HG02571 (cell line): ENCODE measurements at regions not wholly inside any gene's neighbourhood (a gene's known extent, or its start where the extent isn't known, plus 50 kb on each side); places are given as distances from the start of the nearest gene placed in this dataset.

Source experiments
- ATAC-seq: cut with Tn5 transposase; IDR thresholded peaks from one replicate; pipeline ENCODE4 v1.9.1; 2021; ENCODE audit warnings: mild to moderate bottlenecking, moderate library complexity; ENCODE audit not compliant: unreplicated experiment

DNA sequence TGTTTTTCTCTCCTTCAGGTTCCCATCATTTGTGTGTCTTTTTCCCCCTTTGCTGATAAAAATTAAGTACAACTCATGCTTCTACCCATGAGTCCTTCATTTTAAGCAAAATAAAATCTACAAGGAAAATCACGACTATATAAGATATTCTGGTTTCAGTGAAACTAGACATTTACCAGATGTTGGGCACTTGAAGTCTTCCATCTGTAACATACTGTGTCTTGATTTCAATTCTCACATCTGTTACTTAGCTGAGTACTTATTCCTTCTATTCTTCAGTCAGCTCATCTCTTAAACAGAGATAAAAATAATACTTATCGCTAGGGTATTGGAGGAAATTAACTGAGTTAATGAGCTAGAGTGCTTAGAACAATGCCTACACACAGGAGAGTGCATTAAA, 893.0 kb upstream of the SOX9 start:
- ATAC-seq, result no peak

DNA sequence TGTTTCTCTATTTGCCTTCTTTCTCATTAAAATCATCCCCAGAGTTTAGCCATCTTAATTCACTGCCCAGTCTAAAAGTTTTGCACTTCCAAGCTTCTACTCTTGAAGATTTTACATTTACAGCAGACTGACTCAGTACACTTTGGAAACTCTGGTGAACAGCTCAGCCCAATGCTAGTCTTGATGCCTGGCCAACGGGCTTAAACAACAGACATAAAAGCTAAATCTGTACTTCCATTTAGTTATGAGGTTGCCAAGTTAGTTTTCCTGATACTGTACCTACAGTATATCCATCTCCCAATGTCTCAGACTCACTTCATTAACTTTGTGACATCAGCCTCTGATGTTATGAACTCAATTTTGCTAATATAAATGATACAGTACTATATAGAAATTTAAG, 891.8 kb upstream of the SOX9 start:
- no peak for ATAC-seq

DNA sequence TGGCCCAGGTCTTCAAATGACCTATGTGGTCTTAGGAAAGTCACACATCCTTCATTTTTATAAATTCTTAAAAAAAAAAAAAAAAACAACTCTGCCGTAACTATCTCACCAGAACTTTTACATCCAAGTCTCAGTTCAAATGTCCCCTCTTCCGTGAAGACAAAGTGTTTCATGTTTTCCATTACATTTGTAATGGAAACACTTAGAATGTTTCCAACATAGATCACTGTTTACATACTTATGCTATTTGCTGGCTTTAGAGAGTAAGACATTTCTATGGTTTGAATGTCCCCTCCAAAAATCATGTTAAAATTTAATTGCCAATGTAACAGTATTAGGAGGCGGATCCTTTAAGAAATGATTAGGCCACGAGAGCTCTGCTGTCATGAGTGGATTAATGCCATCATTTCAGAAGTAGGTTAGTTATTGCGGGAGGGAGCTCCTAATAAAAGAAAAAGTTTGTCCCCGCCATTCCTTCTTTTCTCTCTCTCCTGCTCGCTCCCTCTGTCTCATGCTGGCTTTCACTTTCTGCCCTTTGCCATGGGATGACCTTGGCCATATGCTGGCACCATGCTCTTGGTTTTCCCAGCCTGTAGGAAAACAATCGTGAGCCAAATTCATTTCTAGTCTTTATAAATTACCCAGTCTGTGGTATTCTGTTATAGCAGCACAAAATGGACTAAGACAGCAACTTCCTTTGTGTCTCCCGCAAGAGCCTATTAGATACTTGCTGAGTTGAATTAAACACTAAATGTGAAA, 887.8 kb upstream of the SOX9 start:
- no peak for ATAC-seq

DNA sequence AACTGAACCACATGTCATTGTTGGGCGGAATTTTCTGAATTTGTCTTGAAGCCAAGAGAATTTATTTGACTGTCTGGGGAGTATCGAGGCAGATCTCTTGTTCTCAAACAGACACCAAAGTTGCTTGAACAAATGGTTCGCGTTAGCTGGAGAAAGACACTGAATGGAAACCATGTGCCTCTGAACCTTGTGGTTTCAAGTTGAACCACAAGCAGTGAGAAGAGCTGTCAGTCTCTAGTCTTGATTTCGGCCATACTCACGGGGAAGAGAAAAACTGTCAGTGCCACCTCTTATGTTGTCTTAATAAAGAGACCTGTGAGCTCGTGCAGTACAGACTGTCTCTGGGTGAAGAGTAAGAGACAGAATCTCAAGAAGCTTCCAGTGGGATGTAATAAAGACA, 886.5 kb upstream of the SOX9 start:
- no peak for ATAC-seq

DNA sequence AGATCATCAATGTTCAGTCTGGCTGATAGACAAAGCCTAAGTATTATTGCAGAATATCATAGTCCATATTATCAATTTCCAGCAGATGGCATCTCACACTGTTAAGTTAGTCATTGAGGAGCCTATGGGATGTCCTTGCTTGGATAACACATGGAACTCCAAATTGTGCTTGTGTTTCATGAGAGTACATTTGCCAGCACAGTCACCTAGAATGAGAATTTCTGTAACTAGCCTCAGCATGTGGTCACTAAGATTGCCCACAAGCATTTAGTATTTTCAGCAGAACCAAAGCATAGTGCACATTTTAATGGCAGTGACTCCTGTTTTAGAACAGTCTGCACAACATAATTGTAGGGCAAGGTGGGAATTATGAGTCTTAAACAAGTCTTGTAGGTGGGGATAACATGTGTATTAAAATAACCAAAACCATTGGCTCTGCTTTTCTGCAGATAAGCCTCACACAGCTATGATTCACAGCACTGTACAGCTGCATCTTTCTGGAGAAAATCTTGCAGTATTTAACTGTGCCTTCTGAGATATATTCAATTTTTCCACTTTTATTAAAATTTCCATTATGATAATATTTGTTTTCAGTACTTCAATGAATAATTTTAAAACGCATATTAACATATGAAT, 882.8 kb upstream of the SOX9 start:
- no peak for ATAC-seq

DNA sequence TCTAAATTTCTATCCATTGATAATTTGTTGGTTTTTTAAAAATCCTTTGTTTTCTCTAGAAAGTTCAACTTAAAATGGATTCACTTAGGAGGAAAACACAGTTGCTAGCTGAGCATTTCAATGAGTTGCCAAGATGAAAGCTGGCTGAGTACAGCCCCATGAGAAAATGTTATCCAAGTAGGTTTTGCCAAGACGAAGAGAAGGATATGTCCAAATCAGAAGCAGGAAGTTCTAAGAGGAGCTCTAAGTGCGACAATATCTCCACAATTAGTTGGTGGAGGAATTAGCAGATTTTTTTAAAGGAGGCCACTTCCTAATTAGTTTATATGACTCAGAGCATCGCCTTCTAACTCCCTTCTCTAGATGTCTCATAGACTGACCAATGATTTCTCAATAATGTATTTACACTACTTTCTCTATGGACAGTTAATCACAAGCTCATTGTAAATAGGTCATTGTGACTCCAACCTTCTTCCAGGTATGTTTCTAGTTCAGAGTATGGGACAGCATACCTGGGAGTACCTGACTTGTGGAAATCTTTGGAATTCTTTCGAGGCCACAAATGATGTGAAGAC, 873.3 kb upstream of the SOX9 start:
- no peak for ATAC-seq

DNA sequence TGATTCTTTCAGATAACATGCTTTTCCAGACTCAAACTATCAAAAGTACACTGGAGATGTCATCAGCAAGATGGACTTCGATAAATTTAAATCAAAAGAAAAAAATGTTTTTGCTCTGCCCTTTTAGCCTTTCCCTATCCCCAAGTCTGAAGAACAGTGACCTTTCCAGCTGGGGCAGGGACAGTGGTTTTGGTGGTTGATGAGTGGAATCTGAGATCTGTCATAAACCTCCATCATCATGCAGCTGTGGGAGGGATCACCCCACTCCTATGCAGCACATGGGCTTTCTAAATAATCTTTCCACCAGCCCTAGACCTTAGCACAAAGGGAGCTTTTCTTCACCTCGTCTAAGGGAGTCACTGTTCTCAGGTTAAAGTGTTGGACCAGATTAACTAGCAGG, 869.5 kb upstream of the SOX9 start:
- ATAC-seq, result no peak

DNA sequence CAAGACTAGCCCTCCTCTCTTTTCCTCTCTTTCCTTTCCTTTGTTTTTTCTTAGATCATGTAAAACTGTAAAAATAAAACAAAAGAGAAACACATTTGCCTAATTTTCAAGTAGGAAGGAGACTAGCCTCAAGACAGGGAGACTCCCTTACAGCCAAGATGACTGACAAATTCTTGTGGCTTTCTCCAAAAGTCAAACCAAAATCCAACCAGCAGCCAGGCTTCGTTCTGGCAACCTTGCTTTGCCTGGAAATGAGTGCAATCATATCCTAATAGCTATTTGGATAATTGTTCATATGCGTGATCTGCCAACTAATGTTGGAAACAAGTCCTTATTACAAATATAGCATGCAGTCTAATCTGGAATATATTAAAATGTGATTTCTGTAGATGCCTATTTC, 868.9 kb upstream of the SOX9 start:
- ATAC-seq, result no peak

DNA sequence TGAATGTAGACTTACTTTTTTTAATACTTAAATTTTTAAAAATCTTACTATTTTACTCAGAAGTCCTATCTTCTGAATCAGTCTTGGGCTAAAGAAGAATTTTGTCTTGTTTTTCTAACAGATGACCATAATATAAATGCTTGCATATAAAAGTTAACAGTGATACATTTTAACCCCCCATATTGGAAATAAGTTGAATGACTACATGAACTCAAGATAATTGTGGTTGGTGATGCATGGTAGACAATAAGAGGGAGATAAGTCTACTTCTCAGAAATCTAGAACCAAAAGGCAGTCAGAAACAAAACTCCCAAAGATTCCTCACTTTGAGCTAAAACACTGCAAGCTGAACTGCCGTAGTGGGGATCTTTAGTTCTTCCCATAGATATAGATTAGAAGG, 868.4 kb upstream of the SOX9 start:
- ATAC-seq, result no peak

DNA sequence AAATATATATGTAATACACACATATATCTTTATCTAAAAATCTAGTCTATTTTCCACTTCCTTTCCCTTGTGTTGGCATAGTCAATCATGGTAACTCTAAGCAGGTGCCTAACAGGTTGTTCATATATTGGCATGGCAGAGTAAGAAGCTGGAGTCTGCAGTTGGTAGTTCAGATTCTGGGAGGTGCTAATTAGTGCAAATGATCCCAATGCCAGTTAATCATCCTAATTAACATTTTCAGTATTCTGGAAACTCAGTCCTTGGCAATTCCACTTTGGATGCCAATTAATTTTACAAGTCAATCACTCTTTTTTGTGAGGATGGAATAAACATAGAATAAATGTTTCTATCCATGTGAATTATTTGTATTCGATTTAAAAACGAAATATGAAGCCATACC, 863.7 kb upstream of the SOX9 start:
- no peak for ATAC-seq

DNA sequence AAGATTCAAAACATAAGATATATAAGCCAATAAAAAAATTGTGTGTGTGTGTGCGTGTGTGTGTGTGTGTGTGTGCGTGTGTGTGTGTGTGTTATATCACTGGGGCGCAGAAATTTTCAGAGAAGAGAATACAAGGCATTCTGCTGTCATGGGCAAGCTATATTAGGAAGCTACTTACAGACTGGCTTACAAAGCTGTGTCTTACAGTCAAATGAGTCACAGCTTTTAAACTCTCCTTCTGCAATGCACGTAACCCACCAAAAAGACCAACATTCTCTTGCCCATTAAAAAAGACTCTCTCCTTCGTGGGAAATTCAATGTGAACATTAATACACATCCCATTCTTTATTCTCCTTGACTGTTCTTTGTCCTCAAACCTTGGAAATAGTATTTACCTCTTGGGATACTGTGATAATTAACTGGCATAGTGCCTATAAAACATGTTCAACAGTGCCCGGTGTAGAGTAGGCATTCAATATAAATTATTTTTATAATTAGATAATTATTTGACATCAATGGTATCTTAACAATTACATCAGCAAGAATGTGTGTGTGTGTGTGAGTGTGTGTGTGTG, 860.4 kb upstream of the SOX9 start:
- no peak for ATAC-seq

DNA sequence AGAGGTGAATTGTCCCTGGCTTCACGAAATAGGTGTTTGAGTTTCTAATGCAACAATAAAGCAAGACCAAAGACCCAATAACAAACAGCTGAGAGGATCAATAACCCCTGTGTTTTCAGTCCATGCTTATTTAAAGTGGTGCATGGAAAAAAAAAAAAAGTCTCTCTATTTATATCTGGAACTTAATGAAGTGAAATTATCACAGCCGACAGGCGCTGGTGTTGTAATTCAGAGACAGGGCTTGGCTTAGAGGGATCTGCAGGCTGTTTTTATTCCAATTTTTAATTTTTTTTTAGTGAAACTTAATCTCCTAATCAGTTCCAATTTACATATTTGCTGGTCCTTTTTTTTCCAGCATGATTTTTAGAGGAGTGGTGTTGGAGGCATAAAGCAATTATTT, 858.2 kb upstream of the SOX9 start:
- no peak for ATAC-seq

DNA sequence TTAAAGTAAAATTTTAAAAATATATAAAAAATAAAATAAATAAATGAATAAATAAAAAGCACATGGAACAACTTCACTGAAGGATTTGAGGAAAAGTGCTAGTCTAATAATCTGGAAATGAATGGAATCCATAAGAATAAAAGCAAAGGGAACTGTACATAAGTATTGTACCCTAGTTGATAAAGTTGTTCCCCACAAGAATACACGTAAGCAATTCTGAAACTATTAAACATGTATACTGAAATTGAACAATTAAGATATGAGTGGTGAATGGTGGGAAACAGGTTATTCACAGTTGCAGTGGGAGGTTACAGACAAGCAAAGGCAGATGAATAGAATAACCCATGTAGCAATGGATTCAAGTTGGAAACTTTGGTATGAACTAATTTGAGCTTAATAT, 853.2 kb upstream of the SOX9 start:
- ATAC-seq, result no peak

DNA sequence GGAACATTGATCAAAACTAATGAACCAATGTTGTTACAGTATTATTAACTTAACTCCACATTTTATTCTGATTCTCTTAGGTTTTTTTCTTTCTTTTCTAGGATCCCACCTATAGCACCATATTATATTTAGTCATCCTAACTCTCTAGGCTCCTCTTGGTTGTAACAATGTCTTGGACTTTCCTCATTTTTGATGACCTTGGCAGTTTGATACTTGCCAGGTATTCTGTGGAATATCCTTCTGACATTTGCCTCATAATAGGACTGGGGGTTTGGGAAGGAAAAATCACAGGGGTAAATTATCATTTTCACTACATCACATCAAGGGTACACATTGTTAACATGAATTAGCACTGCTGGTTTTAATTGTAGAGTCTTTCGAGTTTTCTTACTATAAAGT, 851.6 kb upstream of the SOX9 start:
- ATAC-seq, result no peak

DNA sequence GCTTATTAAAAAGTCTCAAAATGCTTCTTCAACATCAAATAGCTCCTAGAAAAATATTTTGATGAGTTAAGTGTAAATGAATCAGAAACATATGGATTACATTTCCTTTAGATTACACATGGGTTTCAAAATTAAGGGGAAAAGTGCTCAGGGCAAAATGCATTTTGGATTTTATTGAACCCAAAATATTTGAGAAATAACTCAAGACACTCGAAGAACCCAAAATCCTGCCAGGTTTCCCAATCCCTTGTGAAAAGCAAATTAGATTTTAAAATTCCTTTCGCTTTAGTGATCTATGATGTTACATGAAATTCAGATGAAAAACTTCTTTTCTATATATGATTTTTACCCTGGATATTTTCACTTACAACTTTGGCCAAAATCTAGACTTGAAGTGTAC, 847.4 kb upstream of the SOX9 start:
- no peak for ATAC-seq

DNA sequence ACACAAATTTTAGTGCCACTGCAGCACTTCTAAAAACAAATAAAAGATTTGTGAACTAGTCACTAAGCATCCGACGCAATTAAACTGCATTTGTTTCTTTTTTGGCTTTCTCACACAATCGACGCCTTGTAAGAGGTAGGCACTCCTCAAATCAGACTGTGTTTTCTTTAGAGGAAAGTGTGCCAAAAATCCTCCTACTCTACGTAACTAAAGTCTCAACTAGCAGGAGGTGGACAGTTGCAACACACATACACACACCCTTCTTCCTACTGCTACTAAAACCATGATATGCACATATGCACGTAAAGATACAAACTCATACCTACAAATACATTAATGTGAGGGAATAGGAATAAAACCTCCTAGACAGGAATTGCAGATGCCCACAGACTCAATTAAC, 844.7 kb upstream of the SOX9 start:
- no peak for ATAC-seq

DNA sequence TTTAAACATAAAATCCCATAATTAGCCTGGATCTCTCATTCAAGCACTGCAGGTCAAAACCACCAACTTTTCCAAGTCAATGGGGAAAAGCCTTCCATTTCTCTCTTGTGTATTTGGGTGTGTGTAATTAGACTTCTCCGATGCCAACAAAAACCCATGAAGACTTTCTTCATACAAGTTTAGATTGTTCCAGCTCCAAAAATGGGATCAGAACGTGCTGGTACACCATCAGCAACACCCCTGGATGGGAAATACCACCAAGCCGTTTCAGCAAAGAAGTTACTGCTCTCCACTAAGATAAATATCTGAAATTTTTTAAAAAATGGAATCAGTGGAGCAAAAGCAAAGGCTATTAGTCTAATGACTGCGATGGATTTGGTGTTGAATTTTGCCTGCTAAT, 837.3 kb upstream of the SOX9 start:
- ATAC-seq, result no peak

DNA sequence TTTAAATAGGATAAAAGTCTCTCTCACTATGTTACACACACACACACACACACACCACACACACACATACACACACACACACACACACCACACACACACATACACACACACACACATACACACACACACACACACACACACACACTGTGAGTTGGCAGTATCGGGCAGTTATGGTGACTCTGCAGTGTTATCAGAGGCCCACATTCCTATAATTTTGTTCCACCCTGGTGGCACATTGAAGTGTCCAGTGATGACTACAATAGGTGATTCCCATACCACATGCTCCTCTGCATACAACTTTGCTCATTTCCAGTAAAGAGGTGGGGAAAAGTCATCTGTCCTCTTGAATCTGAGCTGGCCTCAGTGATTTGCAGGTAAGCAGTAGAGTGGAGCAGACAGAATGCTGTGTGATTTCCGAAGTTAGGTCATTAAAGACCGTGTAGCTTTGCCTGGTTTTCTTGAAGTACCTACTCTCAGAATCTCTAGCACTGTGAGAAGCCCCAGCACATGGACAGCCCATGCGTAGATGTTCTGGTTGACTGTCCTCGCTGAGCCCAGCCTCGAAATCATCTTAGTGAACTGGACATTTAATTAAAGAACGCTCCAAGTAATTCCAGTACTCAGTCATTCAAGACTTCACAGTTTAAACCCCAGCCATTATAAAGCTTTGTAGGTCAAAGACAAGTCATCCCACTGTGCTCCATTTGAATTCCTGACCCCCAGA, 836.6 kb upstream of the SOX9 start:
- no peak for ATAC-seq

DNA sequence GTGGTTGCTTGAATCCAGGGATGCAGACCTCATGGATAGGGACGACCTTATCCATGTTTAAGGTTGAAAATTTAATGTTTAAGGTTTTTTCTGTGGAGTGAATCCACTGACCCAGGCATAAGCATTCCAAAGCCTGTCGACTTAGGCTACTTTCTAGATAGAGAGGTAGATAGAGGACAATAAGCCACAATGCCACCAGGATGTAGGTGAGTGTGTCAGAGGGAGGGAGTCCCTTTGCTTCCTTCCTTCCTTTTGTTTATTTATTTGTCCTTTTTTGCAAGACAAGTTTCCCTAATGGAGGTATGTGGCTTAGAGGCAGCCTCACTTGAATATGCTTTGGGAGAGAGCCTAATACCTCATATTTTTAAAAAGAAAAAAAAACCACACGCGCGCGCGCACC, 834.2 kb upstream of the SOX9 start:
- ATAC-seq, result no peak

DNA sequence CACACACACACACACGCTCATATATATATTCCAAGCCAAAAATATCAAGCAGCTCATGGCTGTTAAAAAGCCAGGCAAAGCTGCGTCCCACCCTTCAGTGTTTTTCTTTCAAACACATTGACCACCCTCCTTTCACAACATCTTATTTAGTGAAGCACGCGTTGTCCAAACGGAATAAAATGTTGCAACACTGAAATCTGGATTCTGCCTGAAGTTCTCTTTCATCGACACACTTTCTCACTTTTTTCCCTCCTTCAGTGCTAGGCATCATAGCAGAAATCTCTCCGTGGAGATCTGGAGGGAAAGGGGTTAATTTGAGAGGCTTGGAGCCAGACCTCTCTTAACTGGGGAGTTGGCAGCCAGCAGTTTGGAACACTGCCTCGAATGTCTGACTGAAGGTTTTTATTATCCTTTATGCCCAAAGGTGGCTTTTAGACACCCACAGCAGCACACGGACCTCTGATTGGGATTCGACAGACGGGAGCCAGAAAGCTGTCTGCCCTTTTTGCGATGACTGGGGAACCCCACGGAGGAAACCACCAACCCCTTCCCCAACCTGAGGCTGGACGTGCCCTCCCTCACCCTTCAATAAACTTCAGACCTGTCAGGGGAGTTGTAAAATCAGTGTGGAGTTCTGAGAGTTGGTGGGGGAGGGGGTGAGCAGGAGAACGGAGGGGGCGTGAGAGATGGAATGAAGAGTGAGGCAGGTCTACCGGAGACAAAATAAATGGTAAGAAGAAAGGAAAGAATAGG, 833.6 kb upstream of the SOX9 start:
- no peak for ATAC-seq

DNA sequence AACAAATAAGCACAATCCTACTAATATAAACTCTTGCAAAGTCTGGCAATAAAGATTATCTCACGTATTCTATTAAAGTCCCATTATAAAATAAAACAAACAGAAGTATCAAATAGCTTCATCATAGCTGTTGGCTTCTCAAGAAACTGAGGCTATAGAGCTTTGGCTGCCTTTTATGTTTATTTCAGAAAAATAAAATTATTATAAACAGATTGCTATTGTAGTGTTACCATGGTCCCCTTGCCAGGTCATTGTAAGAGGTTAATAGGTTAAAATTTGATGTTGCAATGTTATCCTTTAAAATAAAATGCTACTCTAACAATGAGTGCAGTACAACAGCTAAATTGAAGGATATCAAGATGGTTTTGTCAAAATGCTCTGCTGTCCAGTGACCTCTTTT, 828.8 kb upstream of the SOX9 start:
- ATAC-seq, result no peak
